ENCODE measurements at regions not wholly inside any gene's neighbourhood (a gene's known extent, or its start where the extent isn't known, plus 50 kb on each side); places are given as distances from the start of the nearest gene placed in this dataset.
"Not testable (repeated sequence)": the region's sequence is repeated elsewhere in the genome, so short reads cannot be mapped to it uniquely, and the experiment has no call there.

DNA sequence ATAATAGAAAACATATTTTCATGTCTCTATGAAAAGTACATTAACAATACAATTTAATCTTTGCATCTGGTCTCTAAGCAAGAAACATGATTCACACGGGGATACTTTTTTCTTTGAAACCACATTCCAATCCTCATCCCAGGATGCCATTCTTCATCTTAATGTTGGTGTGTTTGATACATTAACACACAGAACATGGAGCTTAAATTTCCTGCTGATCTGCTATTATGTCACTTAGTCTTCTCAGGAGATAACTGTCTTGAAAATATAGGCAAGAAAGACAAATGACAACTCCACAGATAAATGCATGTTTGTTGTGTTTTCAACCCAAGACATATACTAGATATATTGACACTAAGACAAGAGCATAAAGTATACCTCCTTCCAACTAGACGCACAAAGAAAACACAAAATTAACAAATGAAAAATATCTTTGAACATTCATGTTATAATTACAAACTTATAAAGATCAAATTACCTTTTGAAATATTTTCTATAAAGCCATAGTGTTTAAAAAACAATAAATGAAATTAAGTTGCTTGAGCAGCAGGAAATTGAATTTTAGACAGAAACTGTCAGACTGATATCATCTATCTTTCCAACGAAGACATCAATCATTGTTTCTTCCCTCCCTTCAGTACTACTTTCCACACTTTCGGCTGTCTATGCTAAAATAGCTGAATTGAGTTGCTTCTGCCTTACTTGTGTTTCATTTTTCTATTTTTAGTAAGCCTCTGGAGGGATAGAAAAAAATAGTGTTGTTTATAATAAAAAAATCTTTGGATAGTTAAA is 1676.7 kb upstream of the CDH9 start:
- no peak for DNase-seq (ENCODE audit: low read depth)

GRCh38 chr5:28710360-28710759 is 1672.0 kb upstream of the CDH9 start:
- DNase-seq (ENCODE audit: low read depth): peak; percentile 0

- no peak for DNase-seq (ENCODE audit: low read depth)
These were observed 1670.1 kb upstream of the CDH9 start for GRCh38 chr5:28708472-28708871.

GRCh38 chr5:28707706-28708105 is 1669.3 kb upstream of the CDH9 start:
- DNase-seq (ENCODE audit: low read depth): no peak

- no peak for DNase-seq (ENCODE audit: low read depth)
These were observed 1665.4 kb upstream of the CDH9 start for GRCh38 chr5:28703651-28704260.

DNA sequence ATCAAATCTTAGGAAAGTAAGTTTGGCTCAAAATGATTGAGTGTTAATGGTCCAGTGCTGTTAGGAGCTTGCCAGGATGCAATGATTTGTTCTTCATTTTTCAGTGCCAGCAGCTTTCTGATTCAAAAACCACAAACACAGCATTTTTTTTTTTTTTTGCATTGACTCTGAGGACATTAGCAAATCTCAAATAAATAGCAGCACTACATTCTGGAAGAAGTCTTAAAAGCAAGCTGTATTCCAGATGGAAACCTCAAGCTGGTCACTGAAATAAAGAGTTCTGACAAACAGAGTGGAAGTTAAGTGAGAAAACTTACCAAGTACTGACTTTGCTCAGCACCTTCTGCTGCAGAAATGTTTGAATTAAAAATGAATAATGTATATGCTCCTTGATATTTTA is 1653.1 kb upstream of the CDH9 start:
- no peak for DNase-seq (ENCODE audit: low read depth)

GRCh38 chr5:28685794-28686193 is 1647.4 kb upstream of the CDH9 start:
- no peak for DNase-seq (ENCODE audit: low read depth)

DNA sequence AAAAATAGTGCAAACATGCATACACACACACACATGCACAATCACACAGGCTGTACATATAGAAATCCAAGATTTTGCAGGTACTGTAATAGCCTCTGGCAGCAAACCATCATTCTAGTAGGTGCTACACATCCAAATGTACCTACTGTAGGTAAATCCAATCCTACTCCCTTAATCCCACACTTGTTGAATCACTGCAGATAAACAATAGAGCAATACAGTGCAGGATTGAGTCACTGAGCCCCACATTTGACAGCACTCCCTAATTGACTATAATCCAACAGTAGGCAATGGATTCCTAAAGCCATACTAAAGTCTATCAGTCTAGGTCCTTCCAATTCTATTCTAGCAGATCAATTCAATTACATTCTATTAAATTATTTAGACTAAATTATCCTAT is 1640.5 kb upstream of the CDH9 start:
- DNase-seq (ENCODE audit: low read depth): no peak

- DNase-seq (ENCODE audit: low read depth): no peak
These were observed 1627.7 kb upstream of the CDH9 start for GRCh38 chr5:28666110-28666509.

DNA sequence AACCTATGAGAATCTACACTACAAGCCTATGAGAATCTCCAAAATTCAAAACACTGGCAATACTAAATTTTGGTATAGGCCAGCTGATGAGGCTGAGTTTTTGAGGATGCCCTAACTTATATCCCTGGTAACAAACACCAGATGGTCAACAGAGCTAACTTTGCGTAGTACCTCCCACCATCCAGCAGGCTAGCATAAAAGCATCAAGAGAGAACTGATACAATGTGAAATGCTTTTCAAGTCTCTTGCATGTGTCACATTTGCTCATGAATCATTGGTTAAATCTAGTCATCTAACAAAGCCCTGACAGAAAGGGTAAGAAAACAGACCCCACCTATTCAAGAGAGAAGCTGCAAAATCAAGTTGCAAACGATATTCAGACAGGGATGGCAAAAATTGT is 1609.7 kb upstream of the CDH9 start:
- peak; percentile 2 for DNase-seq (ENCODE audit: low read depth)

DNA sequence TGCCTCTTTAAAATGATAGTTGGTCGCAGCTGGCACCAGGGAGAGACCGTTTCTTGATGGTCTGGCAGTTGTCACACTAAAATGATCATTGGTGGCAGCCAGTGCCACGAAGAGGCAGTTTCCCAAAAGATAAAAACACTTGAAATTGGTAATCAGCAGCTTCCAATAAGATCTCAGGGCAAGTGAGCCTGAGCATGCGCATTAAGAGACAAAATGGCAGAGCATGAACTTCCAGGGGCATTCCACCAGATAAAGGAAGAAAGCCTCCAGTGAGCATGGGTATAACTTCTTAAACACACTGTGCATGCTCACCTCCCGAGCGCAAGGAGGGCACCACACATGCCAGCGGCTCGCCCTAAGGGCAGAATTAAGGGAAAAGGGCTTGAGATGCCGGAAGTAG is 1594.2 kb upstream of the CDH9 start:
- DNase-seq (ENCODE audit: low read depth): no peak

DNA sequence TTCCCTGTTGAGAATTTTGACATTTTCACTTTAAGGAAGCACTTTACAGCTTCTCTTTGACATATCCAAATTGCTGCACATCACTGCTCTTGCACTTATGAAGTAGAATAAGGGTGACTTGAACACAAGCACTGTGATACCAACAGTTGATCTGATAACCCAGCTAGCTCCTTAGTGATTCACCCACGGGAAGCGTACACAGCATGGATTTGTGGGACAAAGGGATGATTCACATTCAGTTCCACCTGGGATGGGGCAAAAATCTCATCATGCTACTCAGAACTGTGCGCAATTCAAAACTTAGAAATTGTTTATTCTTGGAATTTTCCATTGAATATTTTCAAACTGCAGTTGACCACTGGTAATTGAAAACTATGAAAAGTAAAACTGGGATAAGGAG is 1565.5 kb upstream of the CDH9 start:
- peak; percentile 3 for DNase-seq (ENCODE audit: low read depth)

DNA sequence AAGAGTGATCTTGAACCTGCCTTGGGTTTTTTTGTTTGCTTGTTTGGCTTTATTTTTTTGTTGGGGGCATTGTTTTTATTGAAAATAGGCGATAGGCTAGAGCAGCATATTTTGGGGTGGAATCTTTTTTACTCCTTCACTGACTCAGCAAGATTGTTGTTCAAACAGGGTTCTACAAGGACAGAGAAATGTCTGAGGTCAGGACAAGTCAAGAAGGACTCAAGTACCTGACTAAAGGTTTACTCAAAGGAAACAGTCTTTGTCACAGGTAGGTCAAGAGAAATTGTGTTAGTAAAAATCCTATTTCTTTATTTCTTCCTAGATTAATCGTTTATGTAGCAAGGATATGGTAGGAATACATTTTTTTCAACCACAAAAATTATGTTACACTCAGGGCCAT is 1564.0 kb upstream of the CDH9 start:
- no peak for DNase-seq (ENCODE audit: low read depth)

GRCh38 chr5:28596707-28597106 is 1558.3 kb upstream of the CDH9 start:
- not testable (repeated sequence) for DNase-seq (ENCODE audit: low read depth)

- DNase-seq (ENCODE audit: low read depth): peak; percentile 35
These were observed 1542.2 kb upstream of the CDH9 start for GRCh38 chr5:28580616-28581015.

DNA sequence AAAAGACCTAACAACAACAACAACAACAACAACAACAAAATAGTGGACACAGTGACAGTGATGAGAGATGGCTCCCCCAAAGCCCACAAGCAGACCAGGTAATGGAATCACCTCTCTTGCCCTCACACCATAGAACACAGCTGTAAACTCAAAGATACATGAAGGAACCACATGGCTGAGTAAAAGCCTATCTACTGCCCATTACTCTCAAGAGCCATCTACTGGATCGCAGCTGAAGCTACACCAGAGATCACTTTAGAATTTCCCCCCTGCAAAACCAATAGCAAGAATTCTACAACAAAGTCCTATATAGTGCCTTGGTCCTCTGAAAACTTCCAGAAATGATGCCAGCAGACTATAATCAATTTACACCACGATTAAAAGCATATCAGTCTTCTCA is 1537.6 kb upstream of the CDH9 start:
- DNase-seq (ENCODE audit: low read depth): peak; percentile 3

- no peak for DNase-seq (ENCODE audit: low read depth)
These were observed 1537.0 kb upstream of the CDH9 start for GRCh38 chr5:28575368-28575767.

GRCh38 chr5:28574606-28575005 is 1536.2 kb upstream of the CDH9 start:
- DNase-seq (ENCODE audit: low read depth): no peak

- no peak for DNase-seq (ENCODE audit: low read depth)
These were observed 1528.7 kb upstream of the CDH9 start for GRCh38 chr5:28567048-28567447.

DNA sequence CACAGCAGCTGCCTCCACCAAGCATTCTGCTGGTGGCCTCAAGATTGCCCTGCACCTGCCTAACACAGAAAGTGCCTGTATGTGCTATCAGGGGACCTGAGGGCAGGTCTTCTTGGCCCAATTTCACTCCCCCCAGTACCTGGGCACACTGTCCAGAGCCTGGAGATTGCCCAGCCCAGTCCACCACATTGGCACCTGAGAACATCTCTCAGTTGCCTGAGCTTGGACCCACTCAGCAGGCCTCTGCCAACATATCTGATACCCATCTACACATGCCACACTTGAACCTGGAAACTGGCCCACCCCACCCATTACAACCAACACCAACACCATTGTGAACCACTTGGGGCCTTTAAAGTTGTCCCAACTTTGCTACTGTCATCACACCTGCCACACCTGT is 1523.1 kb upstream of the CDH9 start:
- no peak for DNase-seq (ENCODE audit: low read depth)

DNA sequence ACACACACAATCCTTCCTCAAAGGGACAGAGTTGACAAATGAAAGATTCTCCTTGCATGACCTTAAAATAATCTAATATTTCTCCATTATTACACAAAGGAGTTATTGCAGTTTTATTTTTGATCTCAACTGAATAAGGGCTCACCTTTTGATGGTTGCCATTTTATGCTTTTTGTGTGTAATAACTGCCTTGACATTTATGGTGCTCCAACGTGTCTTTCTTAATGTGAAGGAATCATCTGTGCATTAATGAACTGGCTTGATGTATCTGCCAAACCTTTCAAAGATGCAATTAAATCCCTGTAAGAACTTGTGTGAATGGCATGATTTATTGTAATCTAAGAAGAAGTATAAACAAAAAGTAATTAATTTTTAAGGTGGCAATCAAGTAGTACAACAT is 1519.8 kb upstream of the CDH9 start:
- DNase-seq (ENCODE audit: low read depth): no peak

DNA sequence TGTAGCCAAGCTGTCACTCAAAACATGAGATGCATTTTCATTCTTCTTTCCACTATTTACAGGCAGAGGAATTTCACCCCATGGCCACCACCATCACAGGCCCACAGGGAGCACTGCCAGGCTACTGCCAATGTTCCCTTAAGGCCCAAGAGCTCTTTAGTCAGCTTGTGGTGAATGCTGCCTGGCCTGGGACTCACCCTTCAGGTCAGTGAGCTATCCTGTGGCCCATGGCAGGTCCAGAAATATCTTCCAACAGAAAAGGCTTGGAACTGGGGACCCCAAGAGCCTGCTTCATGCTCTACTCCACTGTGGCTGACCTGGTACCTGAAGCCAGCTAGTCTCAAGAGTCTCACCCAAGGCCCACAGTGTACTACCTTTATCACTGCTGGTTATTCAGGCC is 1518.7 kb upstream of the CDH9 start:
- DNase-seq (ENCODE audit: low read depth): no peak

GRCh38 chr5:28549588-28549987 is 1511.2 kb upstream of the CDH9 start:
- DNase-seq (ENCODE audit: low read depth): no peak

DNA sequence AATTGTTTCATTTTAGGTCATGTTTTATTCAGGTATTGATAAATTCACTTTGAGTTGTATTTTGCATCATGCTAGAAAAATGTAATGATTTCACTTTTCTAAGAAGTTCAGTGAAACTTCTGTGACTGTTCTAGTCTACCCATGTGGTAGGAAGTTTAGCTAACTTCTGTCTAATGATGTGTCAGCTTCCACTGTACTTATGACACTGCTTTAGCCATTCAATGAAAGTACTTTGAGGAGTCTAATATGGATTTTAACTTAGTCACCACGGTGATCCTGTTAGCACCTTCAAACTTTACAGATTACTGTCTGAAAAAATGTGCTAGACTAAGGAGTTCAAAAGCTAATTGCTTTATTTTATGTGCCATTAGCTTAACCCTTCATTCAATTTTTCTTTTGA is 1510.5 kb upstream of the CDH9 start:
- DNase-seq (ENCODE audit: low read depth): no peak
